A549 (cell line): ENCODE measurements at regions not wholly inside any gene's neighbourhood (a gene's known extent, or its start where the extent isn't known, plus 50 kb on each side); places are given as distances from the start of the nearest gene placed in this dataset.
A peak's percentile ranks its signal among the peaks of the same experiment; 100 is the strongest.

Source experiments
- ATAC-seq, 2 experiments: fragments of 200-7000 bp in 1 of 2; fragments of >200 bp in 1 of 2; cut with Nextera tagmentation in 1 of 2; cut with Tn5 transposase in 1 of 2; 3 replicates each; pipeline versions ENCODE4 v1.8.0 to v1.9.1; 2018 to 2020; ENCODE audit warnings: mild to moderate bottlenecking in 1 of 2, moderate library complexity in 1 of 2
- CTCF ChIA-PET: fragments of 300-600 bp; sonication (Branson Sonifier 250); formaldehyde crosslinking; extraction: SDS; loops from one replicate; lab custom pipeline; 2021; ENCODE audit warnings: antibody characterized with exemption, inconsistent platforms; lab: Yijun Ruan, JAX
- POLR2A ChIA-PET: fragments of 350-600 bp; formaldehyde crosslinking; extraction: SDS; loops from one replicate; lab custom pipeline; 2021; ENCODE audit warnings: antibody characterized with exemption, inconsistent platforms; lab: Yijun Ruan, JAX
- DNase-seq, 2 experiments: peaks; one replicate each; pipeline versions ENCODE4 v3.0.0 to v3.0.0-alpha.2; 2011 to 2016; ENCODE audit warnings: low read depth in 1 of 2, low spot score in 1 of 2
- FAIRE-seq: peaks from 2 replicates; lab custom pipeline; 2011; peaks lifted over from hg19 to GRCh38; lab: Jason Lieb, UNC
- H3K27ac ChIP-seq, 2 experiments: fragments of >200 bp; sonication (Bioruptor Twin); formaldehyde crosslinking; 3 replicates each; pipeline ENCODE4 v1.5.1; 2016 to 2017
- H3K4me1 ChIP-seq: fragments of >200 bp; sonication (Bioruptor Twin); formaldehyde crosslinking; 3 replicates; pipeline ENCODE4 v1.6.1; 2016
- H3K4me2 ChIP-seq: fragments of >200 bp; sonication (Bioruptor Twin); formaldehyde crosslinking; 3 replicates; pipeline ENCODE4 v1.6.1; 2016
- H3K4me3 ChIP-seq: fragments of >200 bp; sonication (Bioruptor Twin); formaldehyde crosslinking; 3 replicates; pipeline ENCODE4 v1.5.1; 2016
- H3K9me3 ChIP-seq: fragments of >200 bp; sonication (Bioruptor Twin); formaldehyde crosslinking; 3 replicates; pipeline ENCODE4 v1.6.1; 2016
- CBX2 ChIP-seq: fragments of 200-600 bp; sonication (generic); IDR thresholded peaks from 2 replicates; pipeline ENCODE4 v1.6.1; 2016; ENCODE audit warnings: low read depth, mild to moderate bottlenecking, borderline replicate concordance
- CEBPB ChIP-seq, 2 experiments: fragments of >200 bp in 1 of 2; sonication (Bioruptor Twin) in 1 of 2; formaldehyde crosslinking in 1 of 2; IDR thresholded peaks; 2 replicates each; pipeline ENCODE4 v1.6.1; 2012 to 2016
- EP300 ChIP-seq, 2 experiments: fragments of >200 bp; sonication (Bioruptor Twin); formaldehyde crosslinking; IDR thresholded peaks; 2 replicates in 1 of 2; 3 replicates in 1 of 2; pipeline ENCODE4 v1.6.1; 2016 to 2017
- FOSB ChIP-seq: fragments of 250-450 bp; sonication (Bioruptor Pico); IDR thresholded peaks from 2 replicates; pipeline ENCODE4 v1.5.0; 2020; ENCODE audit warnings: mild to moderate bottlenecking, moderate library complexity
- FOSL2 ChIP-seq, 2 experiments: fragments of 450-650 bp in 1 of 2; fragments of >200 bp in 1 of 2; sonication (Bioruptor Twin) in 1 of 2; formaldehyde crosslinking; IDR thresholded peaks; 2 replicates each; pipeline versions ENCODE4 v1.5.0 to v1.6.1; 2016 to 2020; ENCODE audit warnings: mild to moderate bottlenecking in 1 of 2, moderate library complexity in 1 of 2
- GATA3 ChIP-seq: IDR thresholded peaks from 2 replicates; pipeline ENCODE4 v1.6.1; 2012; ENCODE audit warnings: borderline replicate concordance
- JUN ChIP-seq, 2 experiments: fragments of >200 bp; sonication (Bioruptor Twin); formaldehyde crosslinking; IDR thresholded peaks; 2 replicates in 1 of 2; 3 replicates in 1 of 2; pipeline ENCODE4 v1.6.1; 2016 to 2017
- JUNB ChIP-seq: fragments of >200 bp; sonication (Bioruptor Twin); formaldehyde crosslinking; IDR thresholded peaks from 2 replicates; pipeline ENCODE4 v1.6.1; 2016
- MAFK ChIP-seq: fragments of 450-650 bp; IDR thresholded peaks from 2 replicates; pipeline ENCODE4 v1.6.1; 2014; ENCODE audit not compliant: partially characterized antibody
- NFE2L2 ChIP-seq: fragments of 150-350 bp; conservative IDR thresholded peaks from 2 replicates; pipeline ENCODE4 v1.6.1; 2014; ENCODE audit warnings: low read length
- RAD21 ChIP-seq, 2 experiments: fragments of >200 bp in 1 of 2; sonication (Bioruptor Twin) in 1 of 2; formaldehyde crosslinking in 1 of 2; IDR thresholded peaks in 1 of 2; conservative IDR thresholded peaks in 1 of 2; 2 replicates in 1 of 2; 3 replicates in 1 of 2; pipeline ENCODE4 v1.6.1; 2012 to 2018; ENCODE audit warnings: inconsistent platforms in 1 of 2
- SMC3 ChIP-seq: fragments of >200 bp; sonication (Bioruptor Twin); formaldehyde crosslinking; IDR thresholded peaks from 3 replicates; pipeline ENCODE4 v1.6.1; 2018; ENCODE audit warnings: inconsistent platforms
- TP53 ChIP-seq: fragments of 250-450 bp; sonication (Bioruptor Pico); IDR thresholded peaks from 2 replicates; pipeline ENCODE4 v1.5.0; 2021; ENCODE audit warnings: mild to moderate bottlenecking, moderate library complexity
- ZNF302 ChIP-seq: fragments of 250-450 bp; sonication (Bioruptor Pico); IDR thresholded peaks from 2 replicates; pipeline ENCODE4 v1.9.0; 2021; ENCODE audit warnings: inconsistent platforms, mild to moderate bottlenecking, moderate library complexity
- WGBS: methylation state at CpG from one replicate; pipeline ENCODE4 v1.1.6; 2017; ENCODE audit errors: missing lambda C conversion rate; 5-methylcytosine and 5-hydroxymethylcytosine counted together
- TF ChIP-seq, protein P1 (sequence below): IDR thresholded peaks from 2 replicates; pipeline ENCODE4 v1.6.1; 2012
- TF ChIP-seq, protein P2 (sequence below): fragments of 200-600 bp; sonication (generic); IDR thresholded peaks from 2 replicates; pipeline ENCODE4 v1.6.1; 2016; ENCODE audit warnings: antibody characterized with exemption, mild to moderate bottlenecking, moderate library complexity

DNA sequence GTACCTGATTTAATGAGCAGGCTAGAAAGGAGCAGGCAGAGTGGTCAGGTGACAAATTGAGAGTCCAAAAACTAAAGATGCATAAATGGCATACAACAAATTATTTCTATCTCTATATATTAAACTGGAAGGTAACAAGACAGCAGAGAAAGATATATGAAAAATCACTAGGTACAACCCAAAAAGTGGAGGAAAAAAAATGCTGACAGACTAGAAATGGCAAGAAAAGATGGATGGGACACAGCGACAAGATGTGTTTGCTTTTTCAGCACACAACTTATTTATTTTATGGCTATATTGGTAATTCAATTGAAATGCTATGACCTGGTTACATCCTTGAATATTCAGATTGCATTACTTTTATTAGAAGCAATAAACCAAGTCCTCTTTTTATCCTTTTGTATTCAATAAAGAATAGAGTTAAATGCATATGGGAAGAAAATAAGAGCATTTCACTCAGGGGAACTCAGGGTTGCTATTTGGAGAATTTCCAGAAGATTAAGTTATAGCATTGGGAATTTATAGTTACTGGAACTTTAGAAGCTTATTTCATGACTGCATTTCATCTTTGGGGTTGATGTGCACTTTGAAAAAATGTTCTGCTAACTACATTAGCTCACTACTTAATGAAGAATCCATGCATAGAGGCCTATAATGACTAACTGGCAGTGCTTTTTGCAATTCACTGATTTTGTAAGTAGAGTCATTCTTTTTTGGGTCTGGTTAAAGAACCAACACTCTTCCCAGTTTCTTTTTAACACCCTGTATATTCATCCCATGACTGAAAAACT is 566.6 kb upstream of the TUSC1 start:
- H3K4me1 ChIP-seq, result peaks cover 16% of the 10 kb centered on the region
- FAIRE-seq, result no peak
- H3K4me3 ChIP-seq, result no peak overlapping the region
- POLR2A ChIA-PET, result no interaction called here
- peaks cover 13% of the 10 kb centered on the region; the same call in 1 of the 3 replicates for H3K9me3 ChIP-seq
- TF ChIP-seq MAFK (peak; percentile 66), CBX2 (no peak)
- TF ChIP-seq, all 56 proteins: peak for 1
- no peak for DNase-seq
- WGBS, result 44% methylated on average over 1 of the region's 1 CpG
- peak overlapping the region; percentile 58 to 73; a peak in 5 of 6 replicates for H3K27ac ChIP-seq
- CTCF ChIA-PET, result no interaction called here
- ATAC-seq, result no peak
- H3K4me2 ChIP-seq, result no peak overlapping the region

DNA sequence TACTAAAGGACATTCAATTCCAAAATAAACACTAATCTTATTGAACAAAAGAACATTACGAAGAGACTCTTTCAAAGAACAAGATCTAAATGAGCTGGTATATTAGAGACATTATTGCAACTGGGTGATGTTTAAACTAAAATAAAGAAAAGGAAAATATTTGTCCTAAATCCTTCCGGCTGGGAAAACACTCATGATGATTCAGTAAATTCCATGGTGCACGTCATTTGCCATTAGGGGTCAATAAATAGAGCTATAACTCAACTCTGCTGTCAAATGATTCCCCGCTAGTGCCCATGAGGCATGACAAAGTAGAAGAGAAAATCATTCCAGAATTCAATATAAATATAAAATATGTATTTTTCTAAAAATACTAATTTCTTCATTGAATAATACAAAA is 565.5 kb upstream of the TUSC1 start:
- no peak overlapping the region for H3K4me3 ChIP-seq
- 9% methylated on average over 4 of the region's 4 CpGs for WGBS
- FAIRE-seq, result no peak
- H3K9me3 ChIP-seq, result peaks cover 12% of the 10 kb centered on the region; the same call in 1 of the 3 replicates
- TF ChIP-seq CEBPB (IDR thresholded peaks at IDR 0.05) (peak in 1 of 2 experiments; percentile 8; a peak in 1 of 4 replicates), SMC3 (0 out of 3 replicates have a peak, but pooled peaks have one; percentile 13), CBX2 (no peak), JUN (IDR thresholded peaks at IDR 0.05) (0 out of 5 replicates have a peak, but pooled peaks of 1 of the 2 experiments have one; percentile 23), GATA3 (peak; percentile 73; the same call in 1 of the 2 replicates), ZNF302 (CRISPR knock-in tag) (no peak), TP53 (CRISPR knock-in tag) (no peak), JUNB (peak; percentile 73), FOSL2 (IDR thresholded peaks at IDR 0.05) (peak; percentile 48), FOSL2 (CRISPR knock-in tag; IDR thresholded peaks at IDR 0.05) (peak; percentile 64), MAFK (peak; percentile 24), EP300 (IDR thresholded peaks at IDR 0.05) (peak; percentile 39 to 64; a peak in 3 of 5 replicates), NFE2L2 (0 out of 2 replicates have a peak, but pooled peaks have one; percentile 42), RAD21 (conservative IDR thresholded peaks at IDR 0.05 in 1 of 2, IDR thresholded peaks at IDR 0.05 in 1 of 2) (peak in 1 of 2 experiments; percentile 20; a peak in 1 of 5 replicates), FOSB (CRISPR knock-in tag) (no peak)
- TF ChIP-seq, protein P1, sequence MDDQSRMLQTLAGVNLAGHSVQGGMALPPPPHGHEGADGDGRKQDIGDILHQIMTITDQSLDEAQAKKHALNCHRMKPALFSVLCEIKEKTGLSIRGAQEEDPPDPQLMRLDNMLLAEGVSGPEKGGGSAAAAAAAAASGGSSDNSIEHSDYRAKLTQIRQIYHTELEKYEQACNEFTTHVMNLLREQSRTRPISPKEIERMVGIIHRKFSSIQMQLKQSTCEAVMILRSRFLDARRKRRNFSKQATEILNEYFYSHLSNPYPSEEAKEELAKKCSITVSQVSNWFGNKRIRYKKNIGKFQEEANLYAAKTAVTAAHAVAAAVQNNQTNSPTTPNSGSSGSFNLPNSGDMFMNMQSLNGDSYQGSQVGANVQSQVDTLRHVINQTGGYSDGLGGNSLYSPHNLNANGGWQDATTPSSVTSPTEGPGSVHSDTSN, result 0 out of 2 replicates have a peak, but pooled peaks have one; percentile 35
- TF ChIP-seq, protein P2, sequence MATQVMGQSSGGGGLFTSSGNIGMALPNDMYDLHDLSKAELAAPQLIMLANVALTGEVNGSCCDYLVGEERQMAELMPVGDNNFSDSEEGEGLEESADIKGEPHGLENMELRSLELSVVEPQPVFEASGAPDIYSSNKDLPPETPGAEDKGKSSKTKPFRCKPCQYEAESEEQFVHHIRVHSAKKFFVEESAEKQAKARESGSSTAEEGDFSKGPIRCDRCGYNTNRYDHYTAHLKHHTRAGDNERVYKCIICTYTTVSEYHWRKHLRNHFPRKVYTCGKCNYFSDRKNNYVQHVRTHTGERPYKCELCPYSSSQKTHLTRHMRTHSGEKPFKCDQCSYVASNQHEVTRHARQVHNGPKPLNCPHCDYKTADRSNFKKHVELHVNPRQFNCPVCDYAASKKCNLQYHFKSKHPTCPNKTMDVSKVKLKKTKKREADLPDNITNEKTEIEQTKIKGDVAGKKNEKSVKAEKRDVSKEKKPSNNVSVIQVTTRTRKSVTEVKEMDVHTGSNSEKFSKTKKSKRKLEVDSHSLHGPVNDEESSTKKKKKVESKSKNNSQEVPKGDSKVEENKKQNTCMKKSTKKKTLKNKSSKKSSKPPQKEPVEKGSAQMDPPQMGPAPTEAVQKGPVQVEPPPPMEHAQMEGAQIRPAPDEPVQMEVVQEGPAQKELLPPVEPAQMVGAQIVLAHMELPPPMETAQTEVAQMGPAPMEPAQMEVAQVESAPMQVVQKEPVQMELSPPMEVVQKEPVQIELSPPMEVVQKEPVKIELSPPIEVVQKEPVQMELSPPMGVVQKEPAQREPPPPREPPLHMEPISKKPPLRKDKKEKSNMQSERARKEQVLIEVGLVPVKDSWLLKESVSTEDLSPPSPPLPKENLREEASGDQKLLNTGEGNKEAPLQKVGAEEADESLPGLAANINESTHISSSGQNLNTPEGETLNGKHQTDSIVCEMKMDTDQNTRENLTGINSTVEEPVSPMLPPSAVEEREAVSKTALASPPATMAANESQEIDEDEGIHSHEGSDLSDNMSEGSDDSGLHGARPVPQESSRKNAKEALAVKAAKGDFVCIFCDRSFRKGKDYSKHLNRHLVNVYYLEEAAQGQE, result no peak
- TF ChIP-seq, all 56 proteins: peak for 11
- POLR2A ChIA-PET, result no interaction called here
- DNase-seq (peak in 1 of 2 experiments; percentile 71), ATAC-seq (peak in 1 of 2 experiments; percentile 73; a peak in 3 of 6 replicates)
- CTCF ChIA-PET, result no interaction called here
- peak overlapping the region; percentile 45 for H3K4me2 ChIP-seq
- H3K27ac ChIP-seq, result peak overlapping the region; percentile 58 to 83; a peak in 5 of 6 replicates
- peaks cover 16% of the 10 kb centered on the region for H3K4me1 ChIP-seq
